Neuronal stem cell (in vitro differentiated cells): ENCODE measurements at regions not wholly inside any gene's neighbourhood (a gene's known extent, or its start where the extent isn't known, plus 50 kb on each side); places are given as distances from the start of the nearest gene placed in this dataset.

Experiments
- DNase-seq: peaks from one replicate; pipeline ENCODE4 v3.0.0-alpha.2; 2013; ENCODE audit warnings: low spot score
- H2AFZ ChIP-seq: one replicate; pipeline ENCODE4 v1.6.1; 2013; ENCODE audit warnings: mild to moderate bottlenecking, low read length, inconsistent platforms
- H2AK5ac ChIP-seq: 2 replicates; pipeline ENCODE4 v1.6.1; 2013; ENCODE audit warnings: low read depth, mild to moderate bottlenecking, inconsistent platforms, low read length, moderate library complexity, mixed read lengths
- H2BK120ac ChIP-seq: 2 replicates; pipeline ENCODE4 v1.6.1; 2013; ENCODE audit warnings: low read depth, mild to moderate bottlenecking, inconsistent platforms, low read length, moderate library complexity, mixed read lengths
- H2BK12ac ChIP-seq: one replicate; pipeline ENCODE4 v1.6.1; 2013; ENCODE audit warnings: low read length, inconsistent platforms
- H2BK15ac ChIP-seq: 2 replicates; pipeline ENCODE4 v1.6.1; 2013; ENCODE audit warnings: mild to moderate bottlenecking, low read length, inconsistent platforms, mixed read lengths
- H2BK5ac ChIP-seq: one replicate; pipeline ENCODE4 v1.6.1; 2013; ENCODE audit warnings: inconsistent platforms, mild to moderate bottlenecking, low read length, moderate library complexity
- H3K14ac ChIP-seq: one replicate; pipeline ENCODE4 v1.6.1; 2013; ENCODE audit warnings: low read length, inconsistent platforms
- H3K18ac ChIP-seq: 2 replicates; pipeline ENCODE4 v1.6.1; 2013; ENCODE audit warnings: low read length, inconsistent platforms
- H3K23ac ChIP-seq: 2 replicates; pipeline ENCODE4 v1.6.1; 2013; ENCODE audit warnings: low read depth, mild to moderate bottlenecking, mixed read lengths, low read length, inconsistent platforms; ENCODE audit not compliant: poor library complexity
- H3K27ac ChIP-seq: replicated peaks from 3 replicates; pipeline ENCODE4 v1.5.1; 2013; ENCODE audit warnings: low read length, inconsistent platforms
- H3K27me3 ChIP-seq, 3 experiments: 2 replicates each; pipeline ENCODE4 v1.6.1; 2013; ENCODE audit warnings: low read length in 3 of 3, mild to moderate bottlenecking in 2 of 3, inconsistent platforms in 1 of 3, low read depth in 1 of 3, mixed read lengths in 1 of 3, moderate library complexity in 1 of 3; ENCODE audit not compliant: control insufficient read depth in 3 of 3, insufficient read depth in 3 of 3
- H3K36me3 ChIP-seq, 2 donors: replicated peaks in 1 of 2; 2 replicates each; pipeline ENCODE4 v1.6.1; 2013; ENCODE audit warnings: low read length in 2 of 2; ENCODE audit not compliant: control insufficient read depth in 2 of 2, insufficient read depth in 2 of 2
- H3K4ac ChIP-seq: 2 replicates; pipeline ENCODE4 v1.6.1; 2013; ENCODE audit warnings: inconsistent platforms, mild to moderate bottlenecking, low read length, moderate library complexity
- H3K4me1 ChIP-seq, 2 donors: 1 replicate in 1 of 2; 2 replicates in 1 of 2; pipeline ENCODE4 v1.6.1; 2013; ENCODE audit warnings: low read length in 2 of 2, low read depth in 1 of 2; ENCODE audit not compliant: control insufficient read depth in 2 of 2, insufficient read depth in 1 of 2
- H3K4me2 ChIP-seq: one replicate; pipeline ENCODE4 v1.6.1; 2013; ENCODE audit warnings: mild to moderate bottlenecking, low read length, inconsistent platforms; ENCODE audit not compliant: insufficient read depth, poor library complexity, severe bottlenecking
- H3K4me3 ChIP-seq, 2 donors: 2 replicates each; pipeline ENCODE4 v1.5.1; 2013; ENCODE audit warnings: low read length in 2 of 2, mild to moderate bottlenecking in 2 of 2, inconsistent platforms in 1 of 2, moderate library complexity in 1 of 2
- H3K79me1 ChIP-seq: one replicate; pipeline ENCODE4 v1.6.1; 2013; ENCODE audit warnings: low read depth, mild to moderate bottlenecking, inconsistent platforms, low read length, moderate library complexity
- H3K9ac ChIP-seq: one replicate; pipeline ENCODE4 v1.6.1; 2013; ENCODE audit warnings: mild to moderate bottlenecking, low read depth, low read length, inconsistent platforms; ENCODE audit not compliant: poor library complexity
- H3K9me3 ChIP-seq, 2 donors: replicated peaks in 1 of 2; 2 replicates each; pipeline versions ENCODE3 to v1.6.1; 2013; ENCODE audit warnings: low read length in 2 of 2, mild to moderate bottlenecking in 2 of 2, inconsistent platforms in 1 of 2, low read depth in 1 of 2, mixed read lengths in 1 of 2, moderate library complexity in 1 of 2; ENCODE audit not compliant: control insufficient read depth in 2 of 2, insufficient read depth in 1 of 2
- H4K8ac ChIP-seq: one replicate; pipeline ENCODE4 v1.6.1; 2013; ENCODE audit warnings: low read depth, mild to moderate bottlenecking, inconsistent platforms, low read length, moderate library complexity
- H4K91ac ChIP-seq: one replicate; pipeline ENCODE4 v1.6.1; 2013; ENCODE audit warnings: low read length, low read depth, mild to moderate bottlenecking, inconsistent platforms; ENCODE audit not compliant: poor library complexity
- WGBS, 2 donors: extraction: QIAGEN DNeasy Blood & Tissue Kit; methylation state at CpG; one replicate each; pipeline ENCODE4 v1.1.7; 2013; ENCODE audit warnings: missing lambda C conversion rate in 2 of 2, mixed read lengths in 1 of 2; ENCODE audit not compliant: insufficient read length in 2 of 2, insufficient replicate concordance in 1 of 2; ENCODE audit errors: extremely low coverage in 2 of 2; 5-methylcytosine and 5-hydroxymethylcytosine counted together

DNA sequence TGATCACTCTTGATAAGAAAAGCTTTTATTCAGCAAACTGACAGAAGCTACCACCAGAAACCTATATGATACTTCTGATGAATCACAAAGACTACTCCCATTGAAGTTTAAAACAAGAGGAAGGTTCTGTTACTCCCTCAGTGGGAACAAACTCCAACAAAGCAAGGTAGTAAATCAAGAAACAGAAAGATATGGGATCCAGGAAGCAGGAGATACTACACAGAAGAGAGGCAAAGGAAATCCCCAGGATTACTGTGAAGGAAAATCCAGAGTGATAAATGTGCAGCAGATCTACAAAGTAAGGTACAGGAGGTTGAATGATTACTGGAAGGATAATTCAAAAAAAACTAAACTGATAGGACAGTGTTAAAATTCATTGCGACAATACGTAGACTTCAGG, 222.4 kb downstream of the HHIP start:
- Histone ChIP-seq H3K9me3 (no peaks in the 10 kb centered on the region), H4K8ac (no peak overlapping the region), H3K4ac (no peak overlapping the region), H3K14ac (no peak overlapping the region), H3K18ac (no peak overlapping the region), H3K27ac (no peak overlapping the region), H2BK12ac (no peak overlapping the region), H2AK5ac (no peak overlapping the region), H3K4me1 (no peaks in the 10 kb centered on the region), H3K79me1 (no peaks in the 10 kb centered on the region), H3K23ac (no peak overlapping the region), H2BK15ac (no peak overlapping the region), H3K9ac (no peak overlapping the region), H2BK120ac (no peak overlapping the region), H3K36me3 (no peaks in the 10 kb centered on the region), H2BK5ac (no peak overlapping the region), H3K4me3 (no peak overlapping the region), H2AFZ (no peak overlapping the region), H3K4me2 (no peak overlapping the region), H4K91ac (no peak overlapping the region), H3K27me3 (no peaks in the 10 kb centered on the region)
- WGBS, 2 donors = no CpG with 5 or more reads among the region's 2 CpGs
- no peak for DNase-seq

- Histone ChIP-seq H3K4me3 (no peak overlapping the region), H3K27me3 (no peaks in the 10 kb centered on the region), H2BK12ac (no peak overlapping the region), H3K4ac (no peak overlapping the region), H3K18ac (no peak overlapping the region), H3K27ac (no peak overlapping the region), H3K4me1 (no peaks in the 10 kb centered on the region), H3K4me2 (no peak overlapping the region), H2BK15ac (no peak overlapping the region), H2AK5ac (no peak overlapping the region), H3K9me3 (peaks cover 0 to 1% of the 10 kb centered on the region in 2 donors), H4K8ac (no peak overlapping the region), H3K9ac (no peak overlapping the region), H3K14ac (no peak overlapping the region), H3K79me1 (no peaks in the 10 kb centered on the region), H4K91ac (no peak overlapping the region), H3K23ac (no peak overlapping the region), H2BK120ac (no peak overlapping the region), H3K36me3 (no peaks in the 10 kb centered on the region), H2BK5ac (no peak overlapping the region), H2AFZ (no peak overlapping the region)
- no CpG with 5 or more reads among the region's 10 CpGs for WGBS, 2 donors
- DNase-seq = no peak
Observed at GRCh38 chr4:144872508-144873225, 225.3 kb downstream of the ANAPC10 start.

DNA sequence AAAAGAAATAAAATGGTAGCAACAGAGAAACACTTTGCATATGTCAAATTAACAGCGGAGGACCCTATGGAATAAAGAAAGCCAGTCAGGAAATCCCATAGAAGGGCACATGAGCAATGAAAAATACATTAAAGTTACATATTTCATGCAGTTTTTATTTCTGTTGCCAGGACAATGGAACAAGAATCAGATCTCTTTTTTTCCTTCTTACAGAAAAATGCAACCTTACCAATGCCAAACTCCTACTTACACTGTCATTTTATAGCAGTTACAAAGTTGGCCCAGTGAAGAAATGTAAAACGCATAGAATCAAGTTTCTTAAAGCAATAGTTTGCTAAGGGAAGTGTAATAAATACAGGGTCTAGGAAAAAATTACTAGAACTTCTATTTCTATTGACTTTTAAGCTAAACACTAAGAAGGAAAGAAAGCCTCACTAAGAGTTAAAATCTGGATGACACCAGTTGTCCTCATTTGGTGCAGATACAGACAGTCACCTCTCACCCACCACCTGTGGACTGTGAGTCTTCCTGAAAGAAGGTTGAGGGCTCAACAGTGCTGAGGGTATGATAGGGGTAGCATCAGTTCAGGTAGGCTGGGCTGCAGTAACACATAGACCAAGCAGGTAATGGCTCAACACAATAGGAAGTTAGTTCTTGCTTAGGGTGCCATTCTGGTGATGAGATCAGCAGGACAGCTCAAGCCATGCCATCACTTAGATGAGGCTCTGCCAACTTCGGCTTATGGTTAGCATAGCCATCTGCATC, 224.6 kb downstream of the ANAPC10 start:
- no CpG with 5 or more reads among the region's 3 CpGs for WGBS, 2 donors
- Histone ChIP-seq H4K8ac (no peak overlapping the region), H2BK15ac (no peak overlapping the region), H3K9ac (no peak overlapping the region), H3K14ac (peak overlapping the region; percentile 91), H3K4ac (no peak overlapping the region), H2AK5ac (no peak overlapping the region), H3K36me3 (no peaks in the 10 kb centered on the region), H3K79me1 (no peaks in the 10 kb centered on the region), H2AFZ (no peak overlapping the region), H3K4me2 (no peak overlapping the region), H3K27me3 (no peaks in the 10 kb centered on the region), H3K4me1 (no peaks in the 10 kb centered on the region), H3K23ac (no peak overlapping the region), H3K27ac (no peak overlapping the region), H2BK5ac (no peak overlapping the region), H3K9me3 (peaks cover 0 to 1% of the 10 kb centered on the region in 2 donors), H2BK120ac (no peak overlapping the region), H2BK12ac (no peak overlapping the region), H4K91ac (no peak overlapping the region), H3K4me3 (no peak overlapping the region), H3K18ac (no peak overlapping the region)
- DNase-seq = no peak

- peaks cover 0 to 2% of the 10 kb centered on the region in 2 donors for H3K9me3 ChIP-seq
- H3K4me2 ChIP-seq = no peak overlapping the region
- H2BK120ac ChIP-seq = no peak overlapping the region
- no peak overlapping the region for H2BK5ac ChIP-seq
- no peak overlapping the region for H3K4ac ChIP-seq
- H3K4me3 ChIP-seq = no peak overlapping the region
- no peak overlapping the region for H2BK12ac ChIP-seq
- H4K91ac ChIP-seq = no peak overlapping the region
- no peak overlapping the region for H2AK5ac ChIP-seq
- no peak overlapping the region for H3K23ac ChIP-seq
- H3K18ac ChIP-seq = no peak overlapping the region
- H2BK15ac ChIP-seq = no peak overlapping the region
- no peak overlapping the region for H3K27ac ChIP-seq
- no peaks in the 10 kb centered on the region for H3K36me3 ChIP-seq
- H3K79me1 ChIP-seq = no peaks in the 10 kb centered on the region
- no peak overlapping the region for H3K14ac ChIP-seq
- no peak overlapping the region for H3K9ac ChIP-seq
- DNase-seq = no peak
- H3K27me3 ChIP-seq = no peaks in the 10 kb centered on the region
- no peak overlapping the region for H2AFZ ChIP-seq
- no peaks in the 10 kb centered on the region for H3K4me1 ChIP-seq
- no peak overlapping the region for H4K8ac ChIP-seq
- no CpG with 5 or more reads among the region's 3 CpGs for WGBS, 2 donors
Observed at GRCh38 chr4:144894573-144894972, 203.4 kb downstream of the ANAPC10 start.
